ENCODE measurements at regions not wholly inside any gene's neighbourhood (a gene's known extent, or its start where the extent isn't known, plus 50 kb on each side); places are given as distances from the start of the nearest gene placed in this dataset.

GRCh38 chr12:67558775-67559174 lies 89.8 kb upstream of the DYRK2 start:
- DNase-seq (ENCODE audit: extremely low spot score in 2 of 2): no peak
- intact Hi-C loops (cut with DNase I): no loop called here
- Histone ChIP-seq H3K27ac (no peak overlapping the region), H3K4me1 (no peaks in the 10 kb centered on the region), H3K9me3 (no peaks in the 10 kb centered on the region), H3K4me3 (no peak overlapping the region), H3K27me3 (no peaks in the 10 kb centered on the region), H3K36me3 (no peaks in the 10 kb centered on the region)
- TF ChIP-seq POLR2AphosphoS5 (IDR thresholded peaks at IDR 0.05; ENCODE audit: insufficient read depth in 1 of 2, low read depth in 1 of 2): no peak
- no peak for TF ChIP-seq POLR2A (IDR thresholded peaks at IDR 0.05)
- no peak for TF ChIP-seq CTCF (IDR thresholded peaks at IDR 0.05)

GRCh38 chr12:67559751-67560150 lies 88.8 kb upstream of the DYRK2 start:
- Histone ChIP-seq H3K27ac (no peak overlapping the region), H3K4me1 (no peaks in the 10 kb centered on the region), H3K27me3 (no peaks in the 10 kb centered on the region), H3K9me3 (no peaks in the 10 kb centered on the region), H3K4me3 (no peak overlapping the region), H3K36me3 (no peaks in the 10 kb centered on the region)
- intact Hi-C loops (cut with DNase I): no loop called here
- TF ChIP-seq POLR2AphosphoS5 (IDR thresholded peaks at IDR 0.05; ENCODE audit: insufficient read depth in 1 of 2, low read depth in 1 of 2): no peak
- no peak for TF ChIP-seq POLR2A (IDR thresholded peaks at IDR 0.05)
- no peak for TF ChIP-seq CTCF (IDR thresholded peaks at IDR 0.05)
- DNase-seq (ENCODE audit: extremely low spot score in 2 of 2): no peak

- no peaks in the 10 kb centered on the region for H3K9me3 ChIP-seq
- no peaks in the 10 kb centered on the region for H3K36me3 ChIP-seq
- TF ChIP-seq POLR2A (IDR thresholded peaks at IDR 0.05): no peak
- no peak for TF ChIP-seq POLR2AphosphoS5 (IDR thresholded peaks at IDR 0.05; ENCODE audit: insufficient read depth in 1 of 2, low read depth in 1 of 2)
- TF ChIP-seq CTCF (IDR thresholded peaks at IDR 0.05): no peak
- DNase-seq (ENCODE audit: extremely low spot score in 2 of 2): no peak
- H3K4me3 ChIP-seq: no peak overlapping the region
- H3K27me3 ChIP-seq: no peaks in the 10 kb centered on the region
- no peaks in the 10 kb centered on the region for H3K4me1 ChIP-seq
- H3K27ac ChIP-seq: no peak overlapping the region
- intact Hi-C loops (cut with DNase I): no loop called here
These were observed 85.8 kb upstream of the DYRK2 start for GRCh38 chr12:67562513-67563287.

- no peaks in the 10 kb centered on the region for H3K36me3 ChIP-seq
- TF ChIP-seq CTCF (IDR thresholded peaks at IDR 0.05) (no peak), POLR2AphosphoS5 (IDR thresholded peaks at IDR 0.05; ENCODE audit: insufficient read depth in 1 of 2, low read depth in 1 of 2) (no peak), POLR2A (IDR thresholded peaks at IDR 0.05) (no peak)
- intact Hi-C loops (cut with DNase I): no loop called here
- no peak overlapping the region for H3K27ac ChIP-seq
- no peaks in the 10 kb centered on the region for H3K9me3 ChIP-seq
- H3K4me1 ChIP-seq: no peaks in the 10 kb centered on the region
- no peak overlapping the region for H3K4me3 ChIP-seq
- no peaks in the 10 kb centered on the region for H3K27me3 ChIP-seq
- no peak for DNase-seq (ENCODE audit: extremely low spot score in 2 of 2)
These were observed 80.5 kb upstream of the DYRK2 start for GRCh38 chr12:67568055-67568454.

GRCh38 chr12:67572492-67572891 lies 76.1 kb upstream of the DYRK2 start:
- H3K27me3 ChIP-seq: no peaks in the 10 kb centered on the region
- intact Hi-C loops (cut with DNase I): no loop called here
- TF ChIP-seq POLR2AphosphoS5 (IDR thresholded peaks at IDR 0.05; ENCODE audit: insufficient read depth in 1 of 2, low read depth in 1 of 2) (no peak), CTCF (IDR thresholded peaks at IDR 0.05) (no peak), POLR2A (IDR thresholded peaks at IDR 0.05) (no peak)
- H3K9me3 ChIP-seq: no peaks in the 10 kb centered on the region
- no peak for DNase-seq (ENCODE audit: extremely low spot score in 2 of 2)
- H3K36me3 ChIP-seq: no peaks in the 10 kb centered on the region
- no peak overlapping the region for H3K27ac ChIP-seq
- H3K4me1 ChIP-seq: no peaks in the 10 kb centered on the region
- no peak overlapping the region for H3K4me3 ChIP-seq
